Mesenteric fat pad (tissue), 1 donor: ENCODE measurements at regions not wholly inside any gene's neighbourhood (a gene's known extent, or its start where the extent isn't known, plus 50 kb on each side); places are given as distances from the start of the nearest gene placed in this dataset.

ENCODE experiments used
- DNase-seq: peaks from one replicate; pipeline ENCODE4 v3.0.0-alpha.2; 2020; ENCODE audit warnings: low spot score
- donor health status: DM: yes; HTN: yes; CAD: no.

- DNase-seq, result no peak
These were observed 327.4 kb downstream of the DRD1 start for GRCh38 chr5:175116466-175117048.

- no peak for DNase-seq
These were observed 328.2 kb downstream of the DRD1 start for GRCh38 chr5:175115831-175116230.

- DNase-seq, result no peak
These were observed 330.0 kb downstream of the DRD1 start for GRCh38 chr5:175113947-175114346.

- DNase-seq, result no peak
These were observed 334.8 kb downstream of the DRD1 start for GRCh38 chr5:175109058-175109755.

- no peak for DNase-seq
These were observed 336.1 kb downstream of the DRD1 start for GRCh38 chr5:175107865-175108264.

- DNase-seq, result no peak
These were observed 336.9 kb downstream of the DRD1 start for GRCh38 chr5:175107028-175107588.

GRCh38 chr5:175104677-175105076 lies 339.3 kb downstream of the DRD1 start:
- DNase-seq, result no peak

- no peak for DNase-seq
These were observed 340.2 kb downstream of the DRD1 start for GRCh38 chr5:175103746-175104145.

GRCh38 chr5:175102717-175103116 lies 341.3 kb downstream of the DRD1 start:
- no peak for DNase-seq

GRCh38 chr5:175098301-175098700 lies 345.7 kb downstream of the DRD1 start:
- DNase-seq, result no peak

- no peak for DNase-seq
These were observed 347.4 kb downstream of the DRD1 start for GRCh38 chr5:175096469-175097165.

- DNase-seq, result no peak
These were observed 349.5 kb downstream of the DRD1 start for GRCh38 chr5:175094461-175094860.

- no peak for DNase-seq
These were observed 351.3 kb downstream of the DRD1 start for GRCh38 chr5:175092691-175093090.

- no peak for DNase-seq
These were observed 355.0 kb downstream of the DRD1 start for GRCh38 chr5:175088963-175089362.

- no peak for DNase-seq
These were observed 358.6 kb downstream of the MSX2 start for GRCh38 chr5:175082866-175083590.

- DNase-seq, result no peak
These were observed 358.0 kb downstream of the MSX2 start for GRCh38 chr5:175082346-175082745.

- no peak for DNase-seq
These were observed 355.3 kb downstream of the MSX2 start for GRCh38 chr5:175079707-175080106.

GRCh38 chr5:175070283-175070682 lies 345.9 kb downstream of the MSX2 start:
- DNase-seq, result no peak

GRCh38 chr5:175060257-175060656 lies 335.9 kb downstream of the MSX2 start:
- no peak for DNase-seq

GRCh38 chr5:175059687-175060211 lies 335.4 kb downstream of the MSX2 start:
- DNase-seq, result no peak

GRCh38 chr5:175056831-175057230 lies 332.4 kb downstream of the MSX2 start:
- no peak for DNase-seq
